ENCODE measurements at regions not wholly inside any gene's neighbourhood (a gene's known extent, or its start where the extent isn't known, plus 50 kb on each side); places are given as distances from the start of the nearest gene placed in this dataset.

DNA sequence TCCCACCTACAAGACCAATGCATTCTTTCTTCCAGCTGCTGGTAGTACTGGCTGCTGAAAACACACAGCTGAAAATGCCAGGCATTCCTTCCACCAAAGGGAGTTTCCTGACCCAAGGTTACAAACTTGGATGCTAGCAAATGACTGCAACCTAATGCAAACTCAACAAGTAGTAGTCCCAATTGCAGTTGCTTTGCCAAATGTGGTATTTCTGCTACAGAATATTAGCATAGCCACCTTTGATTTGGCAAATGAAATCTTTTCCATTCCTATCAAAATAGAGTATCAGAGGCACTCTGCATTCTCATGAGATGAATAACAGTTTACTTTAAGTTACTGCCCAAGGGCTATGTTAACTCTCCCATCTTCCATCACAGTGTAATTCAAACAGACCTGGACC is 172.0 kb upstream of the ARHGAP42 start:
- no peak for TF ChIP-seq CTCF (conservative IDR thresholded peaks at IDR 0.05 in 1 of 2, IDR thresholded peaks at IDR 0.05 in 1 of 2; ENCODE audit: low read depth in 1 of 2, low read length in 2 of 2)
- TF ChIP-seq EZH2 (IDR thresholded peaks at IDR 0.05; ENCODE audit: low read length, missing control alignments) = no peak
- H3K27ac ChIP-seq (ENCODE audit: insufficient read depth, low read length) = no peak overlapping the region
- no peaks in the 10 kb centered on the region for H3K4me1 ChIP-seq (ENCODE audit: control insufficient read depth, extremely low read depth, insufficient read depth, low read length)
- H3K36me3 ChIP-seq (ENCODE audit: control insufficient read depth, insufficient read depth, low read length) = no peaks in the 10 kb centered on the region
- no peaks in the 10 kb centered on the region for H3K9me3 ChIP-seq (ENCODE audit: control insufficient read depth, insufficient read depth, low read depth, low read length)
- H3K79me2 ChIP-seq (ENCODE audit: control insufficient read depth, insufficient read depth, low read length) = no peaks in the 10 kb centered on the region
- no peak overlapping the region for H2AFZ ChIP-seq (ENCODE audit: low read length)
- no peak overlapping the region for H3K4me3 ChIP-seq (replicated peaks in 1 of 4; ENCODE audit: control extremely low read depth in 1 of 4, insufficient read depth in 1 of 4, low read depth in 3 of 4, low read length in 4 of 4)
- no peaks in the 10 kb centered on the region for H4K20me1 ChIP-seq (ENCODE audit: control insufficient read depth, extremely low read depth, insufficient read depth, low read length)
- no peaks in the 10 kb centered on the region for H3K27me3 ChIP-seq (ENCODE audit: control insufficient read depth, insufficient read depth, low read length)
- H3K9ac ChIP-seq (ENCODE audit: insufficient read depth, low read length) = no peak overlapping the region
- no peak overlapping the region for H3K4me2 ChIP-seq (ENCODE audit: extremely low read depth, insufficient read depth, low read length)
- DNase-seq (ENCODE audit: low read depth in 2 of 2) = peak; percentile 5 to 40

DNA sequence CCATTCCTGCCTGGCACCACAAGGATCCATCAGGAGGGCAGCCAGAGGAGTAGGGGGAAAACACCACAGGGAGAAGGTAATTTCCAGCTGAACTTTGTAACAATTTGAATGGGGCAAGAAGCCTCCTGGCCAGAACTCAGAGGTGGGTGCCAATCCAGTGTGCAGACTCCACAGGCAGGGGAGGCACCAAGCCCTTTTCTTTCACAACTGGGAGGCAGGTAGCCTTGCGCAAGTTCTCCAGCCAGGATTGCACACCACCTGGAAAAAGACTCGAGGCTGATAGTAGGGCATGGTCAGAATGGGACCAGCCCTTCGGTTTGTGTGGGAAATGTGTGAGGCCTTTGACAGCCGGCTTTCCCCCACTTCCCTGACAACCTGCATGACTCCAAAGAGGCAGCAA is 161.9 kb upstream of the ARHGAP42 start:
- Histone ChIP-seq H3K27me3 (ENCODE audit: control insufficient read depth, insufficient read depth, low read length) (no peaks in the 10 kb centered on the region), H3K9me3 (ENCODE audit: control insufficient read depth, insufficient read depth, low read depth, low read length) (no peaks in the 10 kb centered on the region), H3K4me3 (replicated peaks in 1 of 4; ENCODE audit: control extremely low read depth in 1 of 4, insufficient read depth in 1 of 4, low read depth in 3 of 4, low read length in 4 of 4) (no peak overlapping the region), H3K36me3 (ENCODE audit: control insufficient read depth, insufficient read depth, low read length) (no peaks in the 10 kb centered on the region), H3K27ac (ENCODE audit: insufficient read depth, low read length) (no peak overlapping the region), H3K79me2 (ENCODE audit: control insufficient read depth, insufficient read depth, low read length) (no peaks in the 10 kb centered on the region), H3K4me1 (ENCODE audit: control insufficient read depth, extremely low read depth, insufficient read depth, low read length) (no peaks in the 10 kb centered on the region), H3K4me2 (ENCODE audit: extremely low read depth, insufficient read depth, low read length) (no peak overlapping the region), H4K20me1 (ENCODE audit: control insufficient read depth, extremely low read depth, insufficient read depth, low read length) (no peaks in the 10 kb centered on the region), H3K9ac (ENCODE audit: insufficient read depth, low read length) (no peak overlapping the region), H2AFZ (ENCODE audit: low read length) (no peak overlapping the region)
- TF ChIP-seq EZH2 (IDR thresholded peaks at IDR 0.05; ENCODE audit: low read length, missing control alignments) (no peak), CTCF (conservative IDR thresholded peaks at IDR 0.05 in 1 of 2, IDR thresholded peaks at IDR 0.05 in 1 of 2; ENCODE audit: low read depth in 1 of 2, low read length in 2 of 2) (no peak)
- DNase-seq (ENCODE audit: low read depth in 2 of 2) = no peak

DNA sequence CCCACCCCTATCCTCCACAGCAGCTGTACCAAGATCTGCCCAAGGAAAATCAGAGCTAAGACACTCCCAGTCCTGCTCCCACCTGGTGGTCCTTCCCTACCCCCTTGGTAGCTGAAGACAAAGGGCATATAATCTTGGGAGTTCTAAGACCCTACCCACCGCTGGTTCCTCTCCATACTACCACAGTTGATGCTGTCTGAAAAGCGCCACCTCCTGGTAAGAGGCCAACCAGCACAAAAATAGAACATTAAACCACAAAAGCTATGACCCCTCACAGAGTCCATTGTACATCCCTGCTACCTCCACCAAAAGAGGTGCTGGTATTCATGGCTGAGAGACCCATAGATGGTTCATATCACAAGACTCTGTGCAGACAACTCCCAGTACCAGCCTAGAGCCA is 161.5 kb upstream of the ARHGAP42 start:
- Histone ChIP-seq H3K27me3 (ENCODE audit: control insufficient read depth, insufficient read depth, low read length) (no peaks in the 10 kb centered on the region), H4K20me1 (ENCODE audit: control insufficient read depth, extremely low read depth, insufficient read depth, low read length) (no peaks in the 10 kb centered on the region), H3K9me3 (ENCODE audit: control insufficient read depth, insufficient read depth, low read depth, low read length) (no peaks in the 10 kb centered on the region), H3K4me3 (replicated peaks in 1 of 4; ENCODE audit: control extremely low read depth in 1 of 4, insufficient read depth in 1 of 4, low read depth in 3 of 4, low read length in 4 of 4) (no peak overlapping the region), H3K36me3 (ENCODE audit: control insufficient read depth, insufficient read depth, low read length) (no peaks in the 10 kb centered on the region), H3K9ac (ENCODE audit: insufficient read depth, low read length) (no peak overlapping the region), H3K27ac (ENCODE audit: insufficient read depth, low read length) (no peak overlapping the region), H2AFZ (ENCODE audit: low read length) (no peak overlapping the region), H3K79me2 (ENCODE audit: control insufficient read depth, insufficient read depth, low read length) (no peaks in the 10 kb centered on the region), H3K4me2 (ENCODE audit: extremely low read depth, insufficient read depth, low read length) (no peak overlapping the region), H3K4me1 (ENCODE audit: control insufficient read depth, extremely low read depth, insufficient read depth, low read length) (no peaks in the 10 kb centered on the region)
- peak in 1 of 2 donors; percentile 14 for TF ChIP-seq CTCF (conservative IDR thresholded peaks at IDR 0.05 in 1 of 2, IDR thresholded peaks at IDR 0.05 in 1 of 2; ENCODE audit: low read depth in 1 of 2, low read length in 2 of 2)
- TF ChIP-seq EZH2 (IDR thresholded peaks at IDR 0.05; ENCODE audit: low read length, missing control alignments) = no peak
- no peak for DNase-seq (ENCODE audit: low read depth in 2 of 2)
